Panc1 (cell line): ENCODE measurements at regions not wholly inside any gene's neighbourhood (a gene's known extent, or its start where the extent isn't known, plus 50 kb on each side); places are given as distances from the start of the nearest gene placed in this dataset.

Experiments
- ATAC-seq: fragments of 200-7000 bp; cut with Tn5 transposase; 2 replicates; pipeline ENCODE4 v1.9.1; 2020; ENCODE audit warnings: mild to moderate bottlenecking, moderate library complexity
- BruUV-seq: library from RNA; stranded (reverse); fragments of 400-500 nt; replicated peaks from 2 replicates; lab custom pipeline; 2021; lab: Mats Ljungman, UMichigan
- CTCF ChIA-PET: fragments of 300-600 bp; sonication (Branson Sonifier 250); formaldehyde crosslinking; loops from one replicate; lab custom pipeline; 2022; ENCODE audit warnings: antibody characterized with exemption; lab: Charles Lee
- POLR2A ChIA-PET: fragments of 300-600 bp; sonication (Branson Sonifier 250); formaldehyde crosslinking; loops from one replicate; lab custom pipeline; 2022; ENCODE audit warnings: antibody characterized with exemption; lab: Charles Lee
- DNase-seq: peaks from one replicate; pipeline ENCODE4 v3.0.0-alpha.2; 2010; ENCODE audit warnings: low read depth, low spot score
- H3K27ac ChIP-seq: 2 replicates; pipeline ENCODE4 v1.5.1; 2011; ENCODE audit warnings: mild to moderate bottlenecking, low read length, inconsistent platforms
- H3K27me3 ChIP-seq: fragments of 200-500 bp; sonication (Bioruptor generic); 2 replicates; pipeline ENCODE4 v1.6.0; 2014; ENCODE audit warnings: low read length, inconsistent platforms; ENCODE audit not compliant: control insufficient read depth, insufficient read depth
- H3K36me3 ChIP-seq: fragments of 200-500 bp; sonication (Bioruptor generic); 2 replicates; pipeline ENCODE4 v1.5.1; 2014; ENCODE audit warnings: inconsistent platforms, mild to moderate bottlenecking, low read length, moderate library complexity; ENCODE audit not compliant: control insufficient read depth, insufficient read depth
- H3K4me1 ChIP-seq: 2 replicates; pipeline ENCODE4 v1.5.1; 2011; ENCODE audit warnings: inconsistent platforms, mild to moderate bottlenecking, low read length, moderate library complexity; ENCODE audit not compliant: control insufficient read depth, insufficient read depth
- H3K4me3 ChIP-seq, 2 experiments: 2 replicates each; pipeline ENCODE4 v1.5.1; 2011 to 2012; ENCODE audit warnings: low read depth in 2 of 2, low read length in 2 of 2, mild to moderate bottlenecking in 2 of 2, inconsistent platforms in 1 of 2, moderate library complexity in 1 of 2
- H3K9me3 ChIP-seq: fragments of 200-500 bp; sonication (Bioruptor generic); 2 replicates; pipeline ENCODE4 v1.5.1; 2014; ENCODE audit warnings: low read depth, mild to moderate bottlenecking, inconsistent platforms, low read length, moderate library complexity; ENCODE audit not compliant: control insufficient read depth, insufficient read depth
- CTCF ChIP-seq: fragments of 450-650 bp; IDR thresholded peaks from 2 replicates; pipeline ENCODE4 v1.5.1; 2017; ENCODE audit warnings: mild to moderate bottlenecking
- POLR2AphosphoS5 ChIP-seq: IDR thresholded peaks from 2 replicates; pipeline ENCODE4 v1.6.1; 2012; ENCODE audit warnings: mild to moderate bottlenecking, low read depth, low read length, moderate library complexity
- SIN3A ChIP-seq: IDR thresholded peaks from 2 replicates; pipeline ENCODE4 v1.6.1; 2012; ENCODE audit warnings: low read depth, mild to moderate bottlenecking, low read length, moderate library complexity, borderline replicate concordance; ENCODE audit not compliant: insufficient read depth
- TCF7L2 ChIP-seq: IDR thresholded peaks from 2 replicates; pipeline ENCODE4 v1.6.1; 2011; ENCODE audit warnings: mild to moderate bottlenecking, low read depth, low read length, inconsistent platforms
- in situ Hi-C: cut with HindIII; loops from 2 replicates; pipeline ENCODE4 v1.10.0; 2016; ENCODE audit warnings: low sequenced_read_pairs, low pct_unique_long_range_greater_than_20kb
- intact Hi-C: fragments of 100-400 bp; cut with micrococcal nuclease; formaldehyde crosslinking; loops from one replicate; pipeline ENCODE4 v1.10.0; 2022; ENCODE audit not compliant: unreplicated experiment
- TF ChIP-seq, protein P1 (sequence below), 2 experiments: IDR thresholded peaks; 2 replicates each; pipeline ENCODE4 v1.6.1; 2011 to 2012; ENCODE audit warnings: low read depth in 2 of 2, control low read depth in 1 of 2, low read length in 1 of 2, mild to moderate bottlenecking in 1 of 2, moderate library complexity in 1 of 2; ENCODE audit not compliant: insufficient read depth in 1 of 2

- DNase-seq (no peak), ATAC-seq (no peak)
- H3K4me3 ChIP-seq, result no peak overlapping the region
- intact Hi-C loops (no loop called here), in situ Hi-C loops (no loop called here)
- ChIA-PET CTCF (no interaction called here), POLR2A (no interaction called here)
- H3K36me3 ChIP-seq, result no peaks in the 10 kb centered on the region
- TF ChIP-seq CTCF (no peak), SIN3A (no peak), TCF7L2 (no peak), POLR2AphosphoS5 (no peak)
- TF ChIP-seq, protein P1, sequence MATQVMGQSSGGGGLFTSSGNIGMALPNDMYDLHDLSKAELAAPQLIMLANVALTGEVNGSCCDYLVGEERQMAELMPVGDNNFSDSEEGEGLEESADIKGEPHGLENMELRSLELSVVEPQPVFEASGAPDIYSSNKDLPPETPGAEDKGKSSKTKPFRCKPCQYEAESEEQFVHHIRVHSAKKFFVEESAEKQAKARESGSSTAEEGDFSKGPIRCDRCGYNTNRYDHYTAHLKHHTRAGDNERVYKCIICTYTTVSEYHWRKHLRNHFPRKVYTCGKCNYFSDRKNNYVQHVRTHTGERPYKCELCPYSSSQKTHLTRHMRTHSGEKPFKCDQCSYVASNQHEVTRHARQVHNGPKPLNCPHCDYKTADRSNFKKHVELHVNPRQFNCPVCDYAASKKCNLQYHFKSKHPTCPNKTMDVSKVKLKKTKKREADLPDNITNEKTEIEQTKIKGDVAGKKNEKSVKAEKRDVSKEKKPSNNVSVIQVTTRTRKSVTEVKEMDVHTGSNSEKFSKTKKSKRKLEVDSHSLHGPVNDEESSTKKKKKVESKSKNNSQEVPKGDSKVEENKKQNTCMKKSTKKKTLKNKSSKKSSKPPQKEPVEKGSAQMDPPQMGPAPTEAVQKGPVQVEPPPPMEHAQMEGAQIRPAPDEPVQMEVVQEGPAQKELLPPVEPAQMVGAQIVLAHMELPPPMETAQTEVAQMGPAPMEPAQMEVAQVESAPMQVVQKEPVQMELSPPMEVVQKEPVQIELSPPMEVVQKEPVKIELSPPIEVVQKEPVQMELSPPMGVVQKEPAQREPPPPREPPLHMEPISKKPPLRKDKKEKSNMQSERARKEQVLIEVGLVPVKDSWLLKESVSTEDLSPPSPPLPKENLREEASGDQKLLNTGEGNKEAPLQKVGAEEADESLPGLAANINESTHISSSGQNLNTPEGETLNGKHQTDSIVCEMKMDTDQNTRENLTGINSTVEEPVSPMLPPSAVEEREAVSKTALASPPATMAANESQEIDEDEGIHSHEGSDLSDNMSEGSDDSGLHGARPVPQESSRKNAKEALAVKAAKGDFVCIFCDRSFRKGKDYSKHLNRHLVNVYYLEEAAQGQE (IDR thresholded peaks at IDR 0.05; ENCODE audit: insufficient read depth in 1 of 2, low read depth in 2 of 2, low read length in 1 of 2), result no peak
- H3K27ac ChIP-seq, result no peak overlapping the region
- no peaks in the 10 kb centered on the region for H3K9me3 ChIP-seq
- H3K27me3 ChIP-seq, result no peaks in the 10 kb centered on the region
- H3K4me1 ChIP-seq, result no peaks in the 10 kb centered on the region
- BruUV-seq, result no TSS peak
Observed at GRCh38 chr1:178599745-178600144, 86.8 kb downstream of the TEX35 start.

GRCh38 chr1:178603926-178604325, 91.0 kb downstream of the TEX35 start:
- ChIA-PET CTCF (no interaction called here), POLR2A (no interaction called here)
- no peaks in the 10 kb centered on the region for H3K9me3 ChIP-seq
- no peaks in the 10 kb centered on the region for H3K36me3 ChIP-seq
- BruUV-seq, result no TSS peak
- H3K27ac ChIP-seq, result no peak overlapping the region
- TF ChIP-seq POLR2AphosphoS5 (no peak), TCF7L2 (no peak), SIN3A (no peak), CTCF (no peak)
- TF ChIP-seq, protein P1 (IDR thresholded peaks at IDR 0.05; ENCODE audit: insufficient read depth in 1 of 2, low read depth in 2 of 2, low read length in 1 of 2), result no peak
- no peak for ATAC-seq
- in situ Hi-C loops, result no loop called here
- intact Hi-C loops, result no loop called here
- H3K4me1 ChIP-seq, result no peaks in the 10 kb centered on the region
- H3K27me3 ChIP-seq, result no peaks in the 10 kb centered on the region
- DNase-seq, result no peak
- no peak overlapping the region for H3K4me3 ChIP-seq
